Brain pericyte (primary cell): ENCODE measurements at regions not wholly inside any gene's neighbourhood (a gene's known extent, or its start where the extent isn't known, plus 50 kb on each side); places are given as distances from the start of the nearest gene placed in this dataset.

Experiments used
- DNase-seq: peaks from one replicate; pipeline ENCODE4 v3.0.0-alpha.2; 2012; ENCODE audit warnings: low read depth, low spot score

- DNase-seq = no peak
Observed at GRCh38 chr12:124726596-124727263, 136.9 kb downstream of the SCARB1 start.

- no peak for DNase-seq
Observed at GRCh38 chr12:124725597-124726237, 137.9 kb downstream of the SCARB1 start.

GRCh38 chr12:124725099-124725498 is 138.6 kb downstream of the SCARB1 start:
- DNase-seq = no peak

- DNase-seq = no peak
Observed at GRCh38 chr12:124722878-124723277, 140.8 kb downstream of the SCARB1 start.

- DNase-seq = no peak
Observed at GRCh38 chr12:124721501-124722162, 142.0 kb downstream of the SCARB1 start.

GRCh38 chr12:124720681-124721500 is 142.8 kb downstream of the SCARB1 start:
- no peak for DNase-seq

- no peak for DNase-seq
Observed at GRCh38 chr12:124720004-124720680, 143.5 kb downstream of the SCARB1 start.

- no peak for DNase-seq
Observed at GRCh38 chr12:124719231-124719630, 144.4 kb downstream of the SCARB1 start.

- DNase-seq = no peak
Observed at GRCh38 chr12:124718458-124718857, 145.2 kb downstream of the SCARB1 start.

- DNase-seq = no peak
Observed at GRCh38 chr12:124718036-124718435, 145.6 kb downstream of the SCARB1 start.

- DNase-seq = no peak
Observed at GRCh38 chr12:124717318-124717717, 146.3 kb downstream of the SCARB1 start.

GRCh38 chr12:124716208-124717130 is 147.2 kb downstream of the SCARB1 start:
- no peak for DNase-seq

- no peak for DNase-seq
Observed at GRCh38 chr12:124715121-124715990, 147.9 kb upstream of the NCOR2 start.

GRCh38 chr12:124713436-124714082 is 146.1 kb upstream of the NCOR2 start:
- no peak for DNase-seq

GRCh38 chr12:124713041-124713435 is 145.6 kb upstream of the NCOR2 start:
- DNase-seq = no peak

GRCh38 chr12:124711344-124711743 is 143.9 kb upstream of the NCOR2 start:
- DNase-seq = no peak

GRCh38 chr12:124709722-124710687 is 142.6 kb upstream of the NCOR2 start:
- DNase-seq = no peak

GRCh38 chr12:124707316-124707715 is 139.9 kb upstream of the NCOR2 start:
- no peak for DNase-seq
